Vagina (tissue), 2 donors: ENCODE measurements at regions not wholly inside any gene's neighbourhood (a gene's known extent, or its start where the extent isn't known, plus 50 kb on each side); places are given as distances from the start of the nearest gene placed in this dataset.

Source experiments
- CTCF ChIP-seq, 3 experiments: fragments of 450-650 bp in 2 of 3; fragments of 200-600 bp in 1 of 3; sonication (generic) in 1 of 3; IDR thresholded peaks; one replicate each; pipeline ENCODE4 v1.5.1; 2017 to 2019; ENCODE audit warnings: antibody characterized with exemption in 3 of 3, mild to moderate bottlenecking in 2 of 3, moderate library complexity in 2 of 3
- POLR2A ChIP-seq, 2 donors: fragments of 450-650 bp; IDR thresholded peaks; one replicate each; pipeline ENCODE4 v1.6.1; 2017; ENCODE audit warnings: antibody characterized with exemption in 2 of 2, mild to moderate bottlenecking in 2 of 2, moderate library complexity in 2 of 2
- POLR2AphosphoS5 ChIP-seq, 2 donors: sonication (generic); formaldehyde crosslinking; IDR thresholded peaks; one replicate each; pipeline ENCODE4 v1.9.0; 2017; ENCODE audit warnings: antibody characterized with exemption in 2 of 2, mild to moderate bottlenecking in 2 of 2, low read depth in 1 of 2; ENCODE audit not compliant: insufficient read depth in 1 of 2

GRCh38 chr12:83432176-83432719, 745.5 kb downstream of the TMTC2 start:
- TF ChIP-seq CTCF (IDR thresholded peaks at IDR 0.05) (no peak), POLR2A (IDR thresholded peaks at IDR 0.05) (no peak), POLR2AphosphoS5 (IDR thresholded peaks at IDR 0.05; ENCODE audit: insufficient read depth in 1 of 2, low read depth in 1 of 2) (no peak)
